GM12878 (cell line): ENCODE measurements at regions not wholly inside any gene's neighbourhood (a gene's known extent, or its start where the extent isn't known, plus 50 kb on each side); places are given as distances from the start of the nearest gene placed in this dataset.

Experiments used
- BCL11A ChIP-seq: IDR thresholded peaks from 2 replicates; pipeline ENCODE4 v1.6.1; 2011; ENCODE audit warnings: low read depth, low read length
- BCLAF1 ChIP-seq: fragments of 450-650 bp; IDR thresholded peaks from 2 replicates; pipeline ENCODE4 v1.6.1; 2017; ENCODE audit warnings: antibody characterized with exemption, mild to moderate bottlenecking, moderate library complexity
- BRCA1 ChIP-seq: IDR thresholded peaks from 2 replicates; pipeline ENCODE4 v1.6.1; 2011; ENCODE audit warnings: low read depth, low read length, improper control_type of control experiment
- CTCF ChIP-seq, 3 experiments: IDR thresholded peaks in 2 of 3; conservative IDR thresholded peaks in 1 of 3; 2 replicates each; pipeline ENCODE4 v1.5.1; 2011; ENCODE audit warnings: low read depth in 3 of 3, low read length in 3 of 3, mild to moderate bottlenecking in 3 of 3, control low read depth in 2 of 3, moderate library complexity in 2 of 3, inconsistent platforms in 1 of 3, mixed read lengths in 1 of 3; ENCODE audit not compliant: control insufficient read depth in 2 of 3, insufficient read depth in 1 of 3; ENCODE audit errors: extremely low read depth in 1 of 3
- EZH2 ChIP-seq: IDR thresholded peaks from 2 replicates; pipeline ENCODE4 v1.6.1; 2012; ENCODE audit warnings: low read depth, mild to moderate bottlenecking, control low read depth, inconsistent platforms, low read length, borderline replicate concordance; ENCODE audit not compliant: control insufficient read depth
- IRF4 ChIP-seq: IDR thresholded peaks from 2 replicates; pipeline ENCODE4 v1.6.1; 2011; ENCODE audit warnings: low read depth, low read length
- POLR2AphosphoS5 ChIP-seq: IDR thresholded peaks from 2 replicates; pipeline ENCODE4 v1.6.1; 2011; ENCODE audit warnings: mild to moderate bottlenecking, low read length, inconsistent platforms
- RBBP5 ChIP-seq: fragments of 200-600 bp; sonication (generic); conservative IDR thresholded peaks from 2 replicates; pipeline ENCODE4 v1.6.1; 2016
- REST ChIP-seq: IDR thresholded peaks from 2 replicates; pipeline ENCODE4 v1.6.1; 2012; ENCODE audit warnings: mild to moderate bottlenecking, low read depth, low read length
- ZBTB40 ChIP-seq: fragments of 450-650 bp; IDR thresholded peaks from 2 replicates; pipeline ENCODE4 v1.6.1; 2016; ENCODE audit warnings: mild to moderate bottlenecking, moderate library complexity, borderline replicate concordance

GRCh38 chr11:70888061-70888460, 364.3 kb downstream of the SHANK2 start:
- TF ChIP-seq RBBP5: no peak
- TF ChIP-seq CTCF (IDR thresholded peaks at IDR 0.05 in 2 of 3, conservative IDR thresholded peaks at IDR 0.05 in 1 of 3; ENCODE audit: control insufficient read depth in 2 of 3, extremely low read depth in 1 of 3, insufficient read depth in 1 of 3, low read depth in 3 of 3, low read length in 3 of 3): no peak
- no peak for TF ChIP-seq BRCA1
- TF ChIP-seq POLR2AphosphoS5: no peak
- TF ChIP-seq ZBTB40: no peak
- no peak for TF ChIP-seq BCLAF1
- TF ChIP-seq EZH2: no peak
- no peak for TF ChIP-seq IRF4
- TF ChIP-seq REST: no peak
- TF ChIP-seq BCL11A: no peak
